ENCODE measurements at regions not wholly inside any gene's neighbourhood (a gene's known extent, or its start where the extent isn't known, plus 50 kb on each side); places are given as distances from the start of the nearest gene placed in this dataset.

DNA sequence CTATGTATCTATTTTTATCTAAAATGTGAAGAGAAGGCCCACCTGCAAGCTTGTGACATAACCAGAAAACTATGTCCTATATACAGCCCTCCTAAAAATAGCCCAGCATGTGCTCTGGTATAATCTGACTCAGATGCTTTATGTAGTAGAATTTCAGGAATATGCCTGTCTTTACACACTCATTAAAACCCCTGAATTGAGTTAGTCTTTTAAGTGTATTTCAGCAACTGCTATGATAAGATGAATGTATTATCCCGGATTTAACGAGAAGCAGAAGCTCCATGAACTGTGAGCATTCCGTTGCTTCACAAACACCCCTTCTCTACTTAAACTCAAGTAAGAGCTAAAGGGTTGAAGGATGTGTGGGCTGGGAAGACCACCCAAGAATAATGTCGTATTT is 89.9 kb upstream of the PRICKLE1 start:
- no peak overlapping the region for H3K27ac ChIP-seq (replicated peaks)
- DNase-seq (ENCODE audit: low read depth in 1 of 2, low spot score in 1 of 2) = no peak
- H3K27me3 ChIP-seq (ENCODE audit: insufficient read depth, poor library complexity, severe bottlenecking) = no peaks in the 10 kb centered on the region
- TF ChIP-seq GABPA (IDR thresholded peaks at IDR 0.05; ENCODE audit: low read depth) = no peak
- TF ChIP-seq SPI1 (IDR thresholded peaks at IDR 0.05; ENCODE audit: borderline replicate concordance, low read depth) = no peak
- TF ChIP-seq, protein P1, sequence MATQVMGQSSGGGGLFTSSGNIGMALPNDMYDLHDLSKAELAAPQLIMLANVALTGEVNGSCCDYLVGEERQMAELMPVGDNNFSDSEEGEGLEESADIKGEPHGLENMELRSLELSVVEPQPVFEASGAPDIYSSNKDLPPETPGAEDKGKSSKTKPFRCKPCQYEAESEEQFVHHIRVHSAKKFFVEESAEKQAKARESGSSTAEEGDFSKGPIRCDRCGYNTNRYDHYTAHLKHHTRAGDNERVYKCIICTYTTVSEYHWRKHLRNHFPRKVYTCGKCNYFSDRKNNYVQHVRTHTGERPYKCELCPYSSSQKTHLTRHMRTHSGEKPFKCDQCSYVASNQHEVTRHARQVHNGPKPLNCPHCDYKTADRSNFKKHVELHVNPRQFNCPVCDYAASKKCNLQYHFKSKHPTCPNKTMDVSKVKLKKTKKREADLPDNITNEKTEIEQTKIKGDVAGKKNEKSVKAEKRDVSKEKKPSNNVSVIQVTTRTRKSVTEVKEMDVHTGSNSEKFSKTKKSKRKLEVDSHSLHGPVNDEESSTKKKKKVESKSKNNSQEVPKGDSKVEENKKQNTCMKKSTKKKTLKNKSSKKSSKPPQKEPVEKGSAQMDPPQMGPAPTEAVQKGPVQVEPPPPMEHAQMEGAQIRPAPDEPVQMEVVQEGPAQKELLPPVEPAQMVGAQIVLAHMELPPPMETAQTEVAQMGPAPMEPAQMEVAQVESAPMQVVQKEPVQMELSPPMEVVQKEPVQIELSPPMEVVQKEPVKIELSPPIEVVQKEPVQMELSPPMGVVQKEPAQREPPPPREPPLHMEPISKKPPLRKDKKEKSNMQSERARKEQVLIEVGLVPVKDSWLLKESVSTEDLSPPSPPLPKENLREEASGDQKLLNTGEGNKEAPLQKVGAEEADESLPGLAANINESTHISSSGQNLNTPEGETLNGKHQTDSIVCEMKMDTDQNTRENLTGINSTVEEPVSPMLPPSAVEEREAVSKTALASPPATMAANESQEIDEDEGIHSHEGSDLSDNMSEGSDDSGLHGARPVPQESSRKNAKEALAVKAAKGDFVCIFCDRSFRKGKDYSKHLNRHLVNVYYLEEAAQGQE (IDR thresholded peaks at IDR 0.05; ENCODE audit: insufficient replicate concordance, low read depth) = no peak
- TF ChIP-seq, protein P2, sequence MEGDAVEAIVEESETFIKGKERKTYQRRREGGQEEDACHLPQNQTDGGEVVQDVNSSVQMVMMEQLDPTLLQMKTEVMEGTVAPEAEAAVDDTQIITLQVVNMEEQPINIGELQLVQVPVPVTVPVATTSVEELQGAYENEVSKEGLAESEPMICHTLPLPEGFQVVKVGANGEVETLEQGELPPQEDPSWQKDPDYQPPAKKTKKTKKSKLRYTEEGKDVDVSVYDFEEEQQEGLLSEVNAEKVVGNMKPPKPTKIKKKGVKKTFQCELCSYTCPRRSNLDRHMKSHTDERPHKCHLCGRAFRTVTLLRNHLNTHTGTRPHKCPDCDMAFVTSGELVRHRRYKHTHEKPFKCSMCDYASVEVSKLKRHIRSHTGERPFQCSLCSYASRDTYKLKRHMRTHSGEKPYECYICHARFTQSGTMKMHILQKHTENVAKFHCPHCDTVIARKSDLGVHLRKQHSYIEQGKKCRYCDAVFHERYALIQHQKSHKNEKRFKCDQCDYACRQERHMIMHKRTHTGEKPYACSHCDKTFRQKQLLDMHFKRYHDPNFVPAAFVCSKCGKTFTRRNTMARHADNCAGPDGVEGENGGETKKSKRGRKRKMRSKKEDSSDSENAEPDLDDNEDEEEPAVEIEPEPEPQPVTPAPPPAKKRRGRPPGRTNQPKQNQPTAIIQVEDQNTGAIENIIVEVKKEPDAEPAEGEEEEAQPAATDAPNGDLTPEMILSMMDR (IDR thresholded peaks at IDR 0.05; ENCODE audit: insufficient read depth, low read length) = no peak
- no peak for TF ChIP-seq POLR2AphosphoS5 (IDR thresholded peaks at IDR 0.05; ENCODE audit: low read depth)
- no peak overlapping the region for H3K4me3 ChIP-seq (replicated peaks; ENCODE audit: insufficient read depth, low read length)

DNA sequence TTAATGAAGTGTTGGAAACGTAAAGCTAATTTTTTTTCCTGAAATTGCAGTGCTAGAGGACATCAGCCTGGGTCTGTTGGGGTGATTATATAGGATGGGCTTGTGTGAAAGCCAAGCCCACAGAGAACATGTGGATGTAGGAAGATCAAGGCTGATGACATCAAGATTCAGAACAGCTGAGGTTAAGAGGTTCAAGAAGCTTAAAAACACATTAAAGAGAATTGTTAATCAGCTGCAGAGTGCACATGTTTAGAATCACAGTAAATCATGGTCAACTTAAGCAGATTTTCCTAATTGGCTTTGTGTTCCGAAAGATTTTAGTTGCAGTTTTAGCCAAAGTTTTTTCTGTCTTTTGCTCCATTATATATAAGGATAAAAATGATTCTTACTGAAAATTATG is 87.9 kb upstream of the PRICKLE1 start:
- Histone ChIP-seq H3K27me3 (ENCODE audit: insufficient read depth, poor library complexity, severe bottlenecking) (no peaks in the 10 kb centered on the region), H3K27ac (replicated peaks) (no peak overlapping the region), H3K4me3 (replicated peaks; ENCODE audit: insufficient read depth, low read length) (no peak overlapping the region)
- DNase-seq (ENCODE audit: low read depth in 1 of 2, low spot score in 1 of 2) = no peak
- TF ChIP-seq, protein P2 (IDR thresholded peaks at IDR 0.05; ENCODE audit: insufficient read depth, low read length) = no peak
- TF ChIP-seq POLR2AphosphoS5 (IDR thresholded peaks at IDR 0.05; ENCODE audit: low read depth) (no peak), SPI1 (IDR thresholded peaks at IDR 0.05; ENCODE audit: borderline replicate concordance, low read depth) (no peak), GABPA (IDR thresholded peaks at IDR 0.05; ENCODE audit: low read depth) (no peak)
- TF ChIP-seq, protein P1 (IDR thresholded peaks at IDR 0.05; ENCODE audit: insufficient replicate concordance, low read depth) = no peak

DNA sequence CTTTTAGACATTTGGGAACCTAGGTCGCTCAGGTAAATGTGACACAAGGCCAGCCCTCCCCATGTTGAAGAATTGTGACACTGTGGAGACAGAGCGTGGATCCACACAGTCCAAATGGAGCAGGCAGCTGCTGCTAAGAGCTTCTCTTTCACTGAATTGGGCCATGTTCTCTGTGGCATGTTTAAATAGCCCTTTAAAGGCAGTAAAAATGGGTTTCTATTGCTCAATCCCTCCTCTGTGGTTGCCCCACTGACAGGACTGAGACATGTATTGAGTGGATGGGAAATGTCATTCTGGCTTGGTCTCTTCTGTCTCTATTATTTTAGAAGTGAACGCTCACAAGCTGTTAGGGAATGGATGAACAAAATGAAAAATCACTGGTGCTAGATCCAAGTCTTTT is 84.0 kb upstream of the PRICKLE1 start:
- TF ChIP-seq, protein P2 (IDR thresholded peaks at IDR 0.05; ENCODE audit: insufficient read depth, low read length) = no peak
- TF ChIP-seq POLR2AphosphoS5 (IDR thresholded peaks at IDR 0.05; ENCODE audit: low read depth) (no peak), GABPA (IDR thresholded peaks at IDR 0.05; ENCODE audit: low read depth) (no peak), SPI1 (IDR thresholded peaks at IDR 0.05; ENCODE audit: borderline replicate concordance, low read depth) (no peak)
- TF ChIP-seq, protein P1 (IDR thresholded peaks at IDR 0.05; ENCODE audit: insufficient replicate concordance, low read depth) = no peak
- DNase-seq (ENCODE audit: low read depth in 1 of 2, low spot score in 1 of 2) = peak; percentile 5 to 49
- Histone ChIP-seq H3K27ac (replicated peaks) (no peak overlapping the region), H3K27me3 (ENCODE audit: insufficient read depth, poor library complexity, severe bottlenecking) (no peaks in the 10 kb centered on the region), H3K4me3 (replicated peaks; ENCODE audit: insufficient read depth, low read length) (no peak overlapping the region)

All from HL-60 (cell line).